ENCODE measurements at regions not wholly inside any gene's neighbourhood (a gene's known extent, or its start where the extent isn't known, plus 50 kb on each side); places are given as distances from the start of the nearest gene placed in this dataset.

DNA sequence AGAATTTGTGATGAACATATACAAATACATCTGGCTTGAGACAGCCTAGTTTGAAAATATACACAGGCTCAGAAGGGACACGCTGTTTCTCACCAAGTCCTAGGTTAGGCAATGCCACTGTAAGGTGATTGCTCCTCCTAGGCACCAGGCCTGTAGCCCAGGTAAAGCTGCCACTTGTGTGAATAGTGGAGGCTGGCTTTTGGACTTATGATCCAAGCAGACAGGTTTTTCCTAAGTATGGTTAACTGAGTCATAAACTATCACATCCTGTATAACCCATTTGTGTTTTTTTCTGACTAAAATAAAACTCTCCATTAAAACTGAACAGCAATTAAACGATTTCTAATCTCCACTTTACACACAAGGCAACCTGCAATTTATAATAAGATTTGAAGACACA lies 81.0 kb downstream of the SEMA4F start:
- TF ChIP-seq, protein P1, sequence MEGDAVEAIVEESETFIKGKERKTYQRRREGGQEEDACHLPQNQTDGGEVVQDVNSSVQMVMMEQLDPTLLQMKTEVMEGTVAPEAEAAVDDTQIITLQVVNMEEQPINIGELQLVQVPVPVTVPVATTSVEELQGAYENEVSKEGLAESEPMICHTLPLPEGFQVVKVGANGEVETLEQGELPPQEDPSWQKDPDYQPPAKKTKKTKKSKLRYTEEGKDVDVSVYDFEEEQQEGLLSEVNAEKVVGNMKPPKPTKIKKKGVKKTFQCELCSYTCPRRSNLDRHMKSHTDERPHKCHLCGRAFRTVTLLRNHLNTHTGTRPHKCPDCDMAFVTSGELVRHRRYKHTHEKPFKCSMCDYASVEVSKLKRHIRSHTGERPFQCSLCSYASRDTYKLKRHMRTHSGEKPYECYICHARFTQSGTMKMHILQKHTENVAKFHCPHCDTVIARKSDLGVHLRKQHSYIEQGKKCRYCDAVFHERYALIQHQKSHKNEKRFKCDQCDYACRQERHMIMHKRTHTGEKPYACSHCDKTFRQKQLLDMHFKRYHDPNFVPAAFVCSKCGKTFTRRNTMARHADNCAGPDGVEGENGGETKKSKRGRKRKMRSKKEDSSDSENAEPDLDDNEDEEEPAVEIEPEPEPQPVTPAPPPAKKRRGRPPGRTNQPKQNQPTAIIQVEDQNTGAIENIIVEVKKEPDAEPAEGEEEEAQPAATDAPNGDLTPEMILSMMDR (IDR thresholded peaks at IDR 0.05) = no peak
- no peak for TF ChIP-seq POLR2A (IDR thresholded peaks at IDR 0.05; ENCODE audit: low read length)
- TF ChIP-seq, protein P2, sequence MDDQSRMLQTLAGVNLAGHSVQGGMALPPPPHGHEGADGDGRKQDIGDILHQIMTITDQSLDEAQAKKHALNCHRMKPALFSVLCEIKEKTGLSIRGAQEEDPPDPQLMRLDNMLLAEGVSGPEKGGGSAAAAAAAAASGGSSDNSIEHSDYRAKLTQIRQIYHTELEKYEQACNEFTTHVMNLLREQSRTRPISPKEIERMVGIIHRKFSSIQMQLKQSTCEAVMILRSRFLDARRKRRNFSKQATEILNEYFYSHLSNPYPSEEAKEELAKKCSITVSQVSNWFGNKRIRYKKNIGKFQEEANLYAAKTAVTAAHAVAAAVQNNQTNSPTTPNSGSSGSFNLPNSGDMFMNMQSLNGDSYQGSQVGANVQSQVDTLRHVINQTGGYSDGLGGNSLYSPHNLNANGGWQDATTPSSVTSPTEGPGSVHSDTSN (IDR thresholded peaks at IDR 0.05) = no peak
- TF ChIP-seq, protein P3, sequence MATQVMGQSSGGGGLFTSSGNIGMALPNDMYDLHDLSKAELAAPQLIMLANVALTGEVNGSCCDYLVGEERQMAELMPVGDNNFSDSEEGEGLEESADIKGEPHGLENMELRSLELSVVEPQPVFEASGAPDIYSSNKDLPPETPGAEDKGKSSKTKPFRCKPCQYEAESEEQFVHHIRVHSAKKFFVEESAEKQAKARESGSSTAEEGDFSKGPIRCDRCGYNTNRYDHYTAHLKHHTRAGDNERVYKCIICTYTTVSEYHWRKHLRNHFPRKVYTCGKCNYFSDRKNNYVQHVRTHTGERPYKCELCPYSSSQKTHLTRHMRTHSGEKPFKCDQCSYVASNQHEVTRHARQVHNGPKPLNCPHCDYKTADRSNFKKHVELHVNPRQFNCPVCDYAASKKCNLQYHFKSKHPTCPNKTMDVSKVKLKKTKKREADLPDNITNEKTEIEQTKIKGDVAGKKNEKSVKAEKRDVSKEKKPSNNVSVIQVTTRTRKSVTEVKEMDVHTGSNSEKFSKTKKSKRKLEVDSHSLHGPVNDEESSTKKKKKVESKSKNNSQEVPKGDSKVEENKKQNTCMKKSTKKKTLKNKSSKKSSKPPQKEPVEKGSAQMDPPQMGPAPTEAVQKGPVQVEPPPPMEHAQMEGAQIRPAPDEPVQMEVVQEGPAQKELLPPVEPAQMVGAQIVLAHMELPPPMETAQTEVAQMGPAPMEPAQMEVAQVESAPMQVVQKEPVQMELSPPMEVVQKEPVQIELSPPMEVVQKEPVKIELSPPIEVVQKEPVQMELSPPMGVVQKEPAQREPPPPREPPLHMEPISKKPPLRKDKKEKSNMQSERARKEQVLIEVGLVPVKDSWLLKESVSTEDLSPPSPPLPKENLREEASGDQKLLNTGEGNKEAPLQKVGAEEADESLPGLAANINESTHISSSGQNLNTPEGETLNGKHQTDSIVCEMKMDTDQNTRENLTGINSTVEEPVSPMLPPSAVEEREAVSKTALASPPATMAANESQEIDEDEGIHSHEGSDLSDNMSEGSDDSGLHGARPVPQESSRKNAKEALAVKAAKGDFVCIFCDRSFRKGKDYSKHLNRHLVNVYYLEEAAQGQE (IDR thresholded peaks at IDR 0.05) = no peak
- TF ChIP-seq EP300 (IDR thresholded peaks at IDR 0.05) = no peak
- no peak for TF ChIP-seq JUNB (IDR thresholded peaks at IDR 0.05)
- TF ChIP-seq BHLHE40 (IDR thresholded peaks at IDR 0.05; ENCODE audit: low read depth, low read length) = no peak
- no peak for TF ChIP-seq SMC3 (IDR thresholded peaks at IDR 0.05)
- TF ChIP-seq ZFP36 (IDR thresholded peaks at IDR 0.05; ENCODE audit: borderline replicate concordance, partially characterized antibody) = no peak
- TF ChIP-seq RFX5 (IDR thresholded peaks at IDR 0.05) = no peak
- no peak for TF ChIP-seq POLR2AphosphoS2 (conservative IDR thresholded peaks at IDR 0.05; ENCODE audit: low read length)

All from A549 (cell line).